ENCODE measurements at regions not wholly inside any gene's neighbourhood (a gene's known extent, or its start where the extent isn't known, plus 50 kb on each side); places are given as distances from the start of the nearest gene placed in this dataset.
"Not testable (repeated sequence)": the region's sequence is repeated elsewhere in the genome, so short reads cannot be mapped to it uniquely, and the experiment has no call there.

GRCh38 chr16:77514500-77515220 lies 79.8 kb upstream of the ADAMTS18 start:
- Histone ChIP-seq H3K27ac (no peak overlapping the region), H3K4me3 (no peak overlapping the region), H3K27me3 (no peaks in the 10 kb centered on the region), H3K9me3 (no peaks in the 10 kb centered on the region), H3K4me1 (no peaks in the 10 kb centered on the region), H3K36me3 (no peaks in the 10 kb centered on the region)
- intact Hi-C loops (cut with DNase I; ENCODE audit: low total_unique reads): no loop called here
- DNase-seq (ENCODE audit: low spot score in 2 of 2): no peak
- TF ChIP-seq POLR2A (IDR thresholded peaks at IDR 0.05) (no peak), CTCF (IDR thresholded peaks at IDR 0.05) (no peak), POLR2AphosphoS5 (IDR thresholded peaks at IDR 0.05) (no peak)

- H3K27ac ChIP-seq; H3K27me3 ChIP-seq; intact Hi-C loops (cut with DNase I; ENCODE audit: low total_unique reads); DNase-seq (ENCODE audit: low spot score in 2 of 2); H3K9me3 ChIP-seq; H3K4me1 ChIP-seq; H3K4me3 ChIP-seq; H3K36me3 ChIP-seq: not testable (repeated sequence)
These were observed 90.4 kb upstream of the ADAMTS18 start for GRCh38 chr16:77525226-77525625.

GRCh38 chr16:77531752-77532151 lies 96.9 kb upstream of the ADAMTS18 start:
- no peak for DNase-seq (ENCODE audit: low spot score in 2 of 2)
- intact Hi-C loops (cut with DNase I; ENCODE audit: low total_unique reads): no loop called here
- TF ChIP-seq CTCF (IDR thresholded peaks at IDR 0.05) (no peak), POLR2A (IDR thresholded peaks at IDR 0.05) (no peak), POLR2AphosphoS5 (IDR thresholded peaks at IDR 0.05) (no peak)
- no peaks in the 10 kb centered on the region for H3K4me1 ChIP-seq
- no peak overlapping the region for H3K27ac ChIP-seq
- no peaks in the 10 kb centered on the region for H3K36me3 ChIP-seq
- no peaks in the 10 kb centered on the region for H3K9me3 ChIP-seq
- no peak overlapping the region for H3K4me3 ChIP-seq
- no peaks in the 10 kb centered on the region for H3K27me3 ChIP-seq

- Histone ChIP-seq H3K9me3 (no peaks in the 10 kb centered on the region), H3K27me3 (no peaks in the 10 kb centered on the region), H3K4me3 (no peak overlapping the region), H3K4me1 (no peaks in the 10 kb centered on the region), H3K36me3 (no peaks in the 10 kb centered on the region), H3K27ac (no peak overlapping the region)
- DNase-seq (ENCODE audit: low spot score in 2 of 2): no peak
- no peak for TF ChIP-seq CTCF (IDR thresholded peaks at IDR 0.05)
- no peak for TF ChIP-seq POLR2A (IDR thresholded peaks at IDR 0.05)
- TF ChIP-seq POLR2AphosphoS5 (IDR thresholded peaks at IDR 0.05): no peak
- intact Hi-C loops (cut with DNase I; ENCODE audit: low total_unique reads): no loop called here
These were observed 102.0 kb upstream of the ADAMTS18 start for GRCh38 chr16:77536809-77537208.

- no peak overlapping the region for H3K4me3 ChIP-seq
- no peaks in the 10 kb centered on the region for H3K4me1 ChIP-seq
- DNase-seq (ENCODE audit: low spot score in 2 of 2): no peak
- no peaks in the 10 kb centered on the region for H3K27me3 ChIP-seq
- H3K27ac ChIP-seq: no peak overlapping the region
- no peaks in the 10 kb centered on the region for H3K36me3 ChIP-seq
- TF ChIP-seq POLR2A (IDR thresholded peaks at IDR 0.05) (no peak), POLR2AphosphoS5 (IDR thresholded peaks at IDR 0.05) (no peak), CTCF (IDR thresholded peaks at IDR 0.05) (no peak)
- intact Hi-C loops (cut with DNase I; ENCODE audit: low total_unique reads): no loop called here
- no peaks in the 10 kb centered on the region for H3K9me3 ChIP-seq
These were observed 104.7 kb upstream of the ADAMTS18 start for GRCh38 chr16:77539421-77540034.

Measured in breast epithelium (tissue), 4 donors.